Cardiac fibroblast (primary cell): ENCODE measurements at regions not wholly inside any gene's neighbourhood (a gene's known extent, or its start where the extent isn't known, plus 50 kb on each side); places are given as distances from the start of the nearest gene placed in this dataset.
"Not testable (repeated sequence)": the region's sequence is repeated elsewhere in the genome, so short reads cannot be mapped to it uniquely, and the experiment has no call there.

Experiments
- DNase-seq, 2 donors: peaks; one replicate each; pipeline versions ENCODE4 v3.0.0 to v3.0.0-alpha.2; 2010; ENCODE audit warnings: low read depth in 2 of 2
- H3K4me3 ChIP-seq, 2 donors: replicated peaks in 1 of 2; 1 replicate in 1 of 2; 2 replicates in 1 of 2; pipeline ENCODE4 v1.5.1; 2011; ENCODE audit warnings: low read depth in 2 of 2, low read length in 2 of 2, mild to moderate bottlenecking in 2 of 2, moderate library complexity in 1 of 2
- TF ChIP-seq, protein P1 (sequence below): IDR thresholded peaks from one replicate; pipeline ENCODE4 v1.5.1; 2011; ENCODE audit warnings: low read depth, mild to moderate bottlenecking, low read length, inconsistent platforms

DNA sequence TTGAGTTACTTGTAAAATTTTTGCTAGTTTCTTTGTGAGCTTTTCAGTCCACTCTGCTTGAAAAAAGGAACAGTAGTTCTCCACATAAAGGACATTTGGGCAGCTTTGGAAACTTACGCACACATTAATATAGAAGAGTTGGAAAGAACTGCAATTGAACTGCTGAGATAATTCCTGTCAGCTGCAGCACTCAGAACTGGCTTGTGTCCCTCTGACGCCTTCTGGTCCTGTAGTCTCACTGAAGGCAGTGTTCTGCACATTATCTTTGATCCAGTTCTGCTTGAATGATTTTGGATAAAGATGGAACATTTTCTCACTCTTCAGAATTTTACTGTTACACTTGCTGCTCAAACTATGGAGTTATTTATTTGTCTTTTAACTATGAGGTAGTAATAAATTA lies 901.9 kb downstream of the OTOL1 start:
- DNase-seq = no peak
- TF ChIP-seq, protein P1, sequence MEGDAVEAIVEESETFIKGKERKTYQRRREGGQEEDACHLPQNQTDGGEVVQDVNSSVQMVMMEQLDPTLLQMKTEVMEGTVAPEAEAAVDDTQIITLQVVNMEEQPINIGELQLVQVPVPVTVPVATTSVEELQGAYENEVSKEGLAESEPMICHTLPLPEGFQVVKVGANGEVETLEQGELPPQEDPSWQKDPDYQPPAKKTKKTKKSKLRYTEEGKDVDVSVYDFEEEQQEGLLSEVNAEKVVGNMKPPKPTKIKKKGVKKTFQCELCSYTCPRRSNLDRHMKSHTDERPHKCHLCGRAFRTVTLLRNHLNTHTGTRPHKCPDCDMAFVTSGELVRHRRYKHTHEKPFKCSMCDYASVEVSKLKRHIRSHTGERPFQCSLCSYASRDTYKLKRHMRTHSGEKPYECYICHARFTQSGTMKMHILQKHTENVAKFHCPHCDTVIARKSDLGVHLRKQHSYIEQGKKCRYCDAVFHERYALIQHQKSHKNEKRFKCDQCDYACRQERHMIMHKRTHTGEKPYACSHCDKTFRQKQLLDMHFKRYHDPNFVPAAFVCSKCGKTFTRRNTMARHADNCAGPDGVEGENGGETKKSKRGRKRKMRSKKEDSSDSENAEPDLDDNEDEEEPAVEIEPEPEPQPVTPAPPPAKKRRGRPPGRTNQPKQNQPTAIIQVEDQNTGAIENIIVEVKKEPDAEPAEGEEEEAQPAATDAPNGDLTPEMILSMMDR = no peak
- H3K4me3 ChIP-seq = no peak overlapping the region

DNA sequence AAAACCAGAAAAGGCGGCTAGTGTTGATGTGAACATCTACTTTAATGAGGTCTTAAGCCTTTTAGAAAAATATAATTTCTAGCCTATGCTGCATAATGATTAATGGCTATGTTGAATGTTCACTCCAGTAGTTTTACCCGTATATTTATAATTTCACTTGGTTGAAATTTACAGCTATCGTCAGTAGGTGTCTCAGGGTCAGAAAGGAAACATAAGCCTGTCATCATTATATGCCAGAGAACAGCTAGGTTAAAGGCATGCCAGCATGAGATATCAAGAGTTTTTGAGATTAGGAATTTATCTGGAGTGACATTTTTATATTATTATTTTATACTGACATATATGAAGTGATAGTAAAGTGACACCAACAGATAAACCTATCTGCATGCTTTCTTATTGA lies 904.1 kb downstream of the OTOL1 start:
- peak; percentile 5 to 13 for DNase-seq
- TF ChIP-seq, protein P1 = no peak
- H3K4me3 ChIP-seq = no peak overlapping the region

DNA sequence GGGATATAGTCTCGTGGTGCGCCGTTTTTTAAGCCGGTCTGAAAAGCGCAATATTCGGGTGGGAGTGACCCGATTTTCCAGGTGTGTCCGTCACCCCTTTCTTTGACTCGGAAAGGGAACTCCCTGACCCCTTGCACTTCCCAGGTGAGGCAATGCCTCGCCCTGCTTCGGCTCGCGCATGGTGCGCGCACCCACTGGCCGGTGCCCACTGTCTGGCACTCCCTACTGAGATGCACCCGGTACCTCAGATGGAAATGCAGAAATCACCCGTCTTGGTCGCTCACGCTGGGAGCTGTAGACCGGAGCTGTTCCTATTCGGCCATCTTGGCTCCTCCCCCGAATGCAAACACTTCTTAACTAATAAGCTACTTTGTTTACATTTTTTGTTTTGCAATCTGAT lies 914.9 kb downstream of the OTOL1 start:
- H3K4me3 ChIP-seq, DNase-seq: not testable (repeated sequence)

DNA sequence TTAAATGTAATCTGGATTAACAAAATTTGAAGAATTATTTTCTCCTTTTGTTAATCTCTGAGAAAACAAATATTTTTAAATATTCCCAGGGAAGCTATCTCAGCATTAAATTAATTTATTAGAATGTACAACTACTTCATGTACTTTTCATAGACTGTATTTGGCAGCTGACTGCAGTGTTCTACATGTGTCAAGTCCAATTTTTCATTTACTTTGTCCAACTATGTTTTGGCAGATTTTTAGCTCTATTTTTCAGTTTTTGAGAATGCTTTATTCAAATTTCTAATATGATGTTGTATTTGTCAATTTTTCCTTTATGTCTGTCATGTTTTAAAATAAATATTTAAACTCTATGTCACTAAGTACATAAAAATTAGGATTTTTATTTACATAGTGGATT lies 925.1 kb downstream of the OTOL1 start:
- DNase-seq = no peak
- TF ChIP-seq, protein P1 = no peak
- no peak overlapping the region for H3K4me3 ChIP-seq

DNA sequence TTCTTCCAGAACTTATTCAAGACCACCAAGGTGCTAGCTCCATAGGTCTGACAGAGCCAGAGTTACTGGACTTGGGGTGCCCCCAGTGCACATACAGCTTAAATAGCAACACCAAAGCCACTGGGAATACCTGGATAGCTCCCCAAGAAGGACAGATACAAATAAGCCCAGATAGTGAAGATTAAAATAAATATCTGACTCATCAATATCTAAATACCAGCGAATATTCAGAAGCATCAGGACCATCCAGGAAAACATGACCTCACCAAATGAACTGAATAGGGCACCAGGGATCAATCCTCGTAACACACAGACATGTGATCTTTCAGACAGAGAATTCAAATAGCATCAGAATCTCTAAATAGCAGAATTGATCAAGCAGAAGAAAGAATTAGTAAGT lies 931.6 kb downstream of the OTOL1 start:
- no peak for DNase-seq
- TF ChIP-seq, protein P1 = no peak
- no peak overlapping the region for H3K4me3 ChIP-seq

DNA sequence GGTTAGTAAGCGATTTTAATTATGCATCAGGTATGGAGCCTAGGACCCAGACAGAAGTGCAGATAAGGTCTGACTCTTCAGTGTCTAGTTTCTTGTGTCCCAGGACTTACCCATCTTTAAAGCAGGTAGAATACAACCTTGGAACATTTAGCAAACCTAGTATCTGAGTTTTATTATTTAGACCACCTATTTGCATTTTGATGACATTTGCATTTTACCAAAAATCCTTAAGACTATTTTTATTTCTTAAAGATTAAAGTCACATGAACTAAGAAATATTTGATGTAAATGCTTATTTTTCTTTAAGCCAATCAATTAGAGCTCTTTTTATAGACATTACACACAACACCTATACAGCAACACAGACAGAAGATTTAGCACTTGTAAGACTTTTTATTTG lies 939.1 kb downstream of the OTOL1 start:
- TF ChIP-seq, protein P1 = no peak
- H3K4me3 ChIP-seq = no peak overlapping the region
- no peak for DNase-seq

DNA sequence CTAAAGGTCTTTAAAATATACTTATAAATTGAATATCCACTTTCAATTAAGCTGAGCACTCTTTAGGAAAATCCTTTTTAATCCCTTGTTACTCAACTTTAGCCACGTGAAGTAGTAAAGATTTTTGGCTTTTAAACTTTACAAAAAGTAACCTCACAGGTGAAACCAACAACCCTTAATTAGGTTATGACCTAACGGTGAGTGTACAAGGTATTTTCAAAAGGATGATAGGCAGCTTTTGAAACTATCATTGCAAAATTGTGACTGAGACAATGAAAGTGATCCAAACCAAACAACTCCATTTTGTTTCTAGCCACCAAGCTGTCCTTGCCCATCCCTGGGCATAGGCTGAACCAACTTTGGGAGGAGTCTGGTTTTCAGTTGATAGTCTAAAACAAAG lies 940.2 kb downstream of the OTOL1 start:
- no peak overlapping the region for H3K4me3 ChIP-seq
- no peak for DNase-seq
- TF ChIP-seq, protein P1 = no peak
